ENCODE measurements at regions not wholly inside any gene's neighbourhood (a gene's known extent, or its start where the extent isn't known, plus 50 kb on each side); places are given as distances from the start of the nearest gene placed in this dataset.

DNA sequence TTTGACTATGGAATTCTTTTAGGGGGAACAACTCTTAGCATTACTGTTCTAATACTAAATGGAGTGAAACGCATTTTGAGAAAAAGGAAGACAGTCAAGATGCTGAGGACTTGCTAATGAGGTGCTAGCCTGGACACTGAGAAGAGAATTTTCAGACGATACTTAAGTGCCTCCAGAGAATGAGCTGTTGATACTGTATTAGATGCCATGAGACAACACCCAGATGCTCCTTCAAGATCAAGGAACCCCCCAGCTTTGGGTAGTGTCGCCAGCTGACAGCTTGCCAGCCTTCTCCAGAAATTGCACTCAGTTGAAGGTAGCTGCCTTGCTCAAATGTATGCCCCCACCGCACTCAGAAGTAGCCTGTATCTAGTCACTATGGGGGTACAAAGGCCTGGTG, 52.5 kb upstream of the SLC36A4 start:
- TF ChIP-seq, protein P1, sequence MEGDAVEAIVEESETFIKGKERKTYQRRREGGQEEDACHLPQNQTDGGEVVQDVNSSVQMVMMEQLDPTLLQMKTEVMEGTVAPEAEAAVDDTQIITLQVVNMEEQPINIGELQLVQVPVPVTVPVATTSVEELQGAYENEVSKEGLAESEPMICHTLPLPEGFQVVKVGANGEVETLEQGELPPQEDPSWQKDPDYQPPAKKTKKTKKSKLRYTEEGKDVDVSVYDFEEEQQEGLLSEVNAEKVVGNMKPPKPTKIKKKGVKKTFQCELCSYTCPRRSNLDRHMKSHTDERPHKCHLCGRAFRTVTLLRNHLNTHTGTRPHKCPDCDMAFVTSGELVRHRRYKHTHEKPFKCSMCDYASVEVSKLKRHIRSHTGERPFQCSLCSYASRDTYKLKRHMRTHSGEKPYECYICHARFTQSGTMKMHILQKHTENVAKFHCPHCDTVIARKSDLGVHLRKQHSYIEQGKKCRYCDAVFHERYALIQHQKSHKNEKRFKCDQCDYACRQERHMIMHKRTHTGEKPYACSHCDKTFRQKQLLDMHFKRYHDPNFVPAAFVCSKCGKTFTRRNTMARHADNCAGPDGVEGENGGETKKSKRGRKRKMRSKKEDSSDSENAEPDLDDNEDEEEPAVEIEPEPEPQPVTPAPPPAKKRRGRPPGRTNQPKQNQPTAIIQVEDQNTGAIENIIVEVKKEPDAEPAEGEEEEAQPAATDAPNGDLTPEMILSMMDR (IDR thresholded peaks at IDR 0.05), result no peak
- no peak for TF ChIP-seq POLR2A (IDR thresholded peaks at IDR 0.05)

All from body of pancreas (tissue), 4 donors.